HEK293 (cell line): ENCODE measurements at regions not wholly inside any gene's neighbourhood (a gene's known extent, or its start where the extent isn't known, plus 50 kb on each side); places are given as distances from the start of the nearest gene placed in this dataset.

ENCODE experiments used
- CTCF ChIA-PET: fragments of 350-600 bp; formaldehyde crosslinking; extraction: SDS; loops from one replicate; lab custom pipeline; 2021; ENCODE audit warnings: antibody characterized with exemption; lab: Yijun Ruan, JAX
- POLR2A ChIA-PET: fragments of 300-600 bp; formaldehyde crosslinking; extraction: SDS; loops from one replicate; lab custom pipeline; 2020; ENCODE audit warnings: antibody characterized with exemption, inconsistent platforms; lab: Yijun Ruan, JAX
- H3K27ac ChIP-seq: fragments of 200-500 bp; sonication (Bioruptor generic); 2 replicates; pipeline ENCODE4 v1.5.1; 2014; ENCODE audit warnings: low read depth, low read length, control low read depth, inconsistent platforms; ENCODE audit errors: extremely low read depth
- H3K36me3 ChIP-seq, 2 experiments: fragments of 200-500 bp in 1 of 2; sonication (Bioruptor generic) in 1 of 2; 1 replicate in 1 of 2; 2 replicates in 1 of 2; pipeline ENCODE4 v1.5.1; 2014 to 2017; ENCODE audit warnings: inconsistent platforms in 2 of 2, low read length in 2 of 2; ENCODE audit not compliant: control insufficient read depth in 2 of 2, insufficient read depth in 1 of 2
- H3K4me1 ChIP-seq: fragments of 200-500 bp; sonication (Bioruptor generic); 2 replicates; pipeline ENCODE4 v1.5.1; 2014; ENCODE audit warnings: mild to moderate bottlenecking, low read length, inconsistent platforms; ENCODE audit not compliant: control insufficient read depth, insufficient read depth
- H3K4me3 ChIP-seq: 2 replicates; pipeline ENCODE4 v1.5.1; 2011; ENCODE audit warnings: low read depth, mild to moderate bottlenecking, control low read depth, low read length, moderate library complexity
- H3K9me3 ChIP-seq: fragments of 200-500 bp; sonication (Bioruptor generic); 2 replicates; pipeline ENCODE4 v1.5.1; 2014; ENCODE audit warnings: low read depth, low read length, inconsistent platforms; ENCODE audit not compliant: control insufficient read depth, insufficient read depth
- CTCF ChIP-seq: fragments of 450-650 bp; formaldehyde crosslinking; IDR thresholded peaks from 2 replicates; pipeline ENCODE4 v1.5.1; 2016; ENCODE audit warnings: missing biosample characterization, missing genetic modification characterization
- GLIS1 ChIP-seq: fragments of 450-650 bp; formaldehyde crosslinking; IDR thresholded peaks from 2 replicates; pipeline ENCODE4 v1.5.1; 2016; ENCODE audit warnings: missing biosample characterization, missing genetic modification characterization
- IKZF3 ChIP-seq: fragments of 450-650 bp; IDR thresholded peaks from 2 replicates; pipeline ENCODE4 v1.5.0; 2018; ENCODE audit warnings: missing biosample characterization, mild to moderate bottlenecking, missing genetic modification characterization, moderate library complexity
- INSM2 ChIP-seq: fragments of 450-650 bp; formaldehyde crosslinking; IDR thresholded peaks from 2 replicates; pipeline ENCODE4 v1.5.1; 2016; ENCODE audit warnings: missing biosample characterization, missing genetic modification characterization
- MZF1 ChIP-seq: fragments of 450-650 bp; formaldehyde crosslinking; IDR thresholded peaks from 2 replicates; pipeline ENCODE4 v1.5.1; 2017; ENCODE audit warnings: missing biosample characterization, missing genetic modification characterization, borderline replicate concordance
- OSR2 ChIP-seq: fragments of 450-650 bp; formaldehyde crosslinking; IDR thresholded peaks from 2 replicates; pipeline ENCODE4 v1.5.1; 2016; ENCODE audit warnings: missing biosample characterization, missing genetic modification characterization
- OVOL3 ChIP-seq: fragments of 450-650 bp; formaldehyde crosslinking; IDR thresholded peaks from 2 replicates; pipeline ENCODE4 v1.5.1; 2016; ENCODE audit warnings: missing biosample characterization, missing genetic modification characterization
- PRDM4 ChIP-seq: fragments of 450-650 bp; formaldehyde crosslinking; IDR thresholded peaks from 2 replicates; pipeline ENCODE4 v1.5.1; 2017; ENCODE audit warnings: missing biosample characterization, missing genetic modification characterization
- PRDM6 ChIP-seq: fragments of 450-650 bp; formaldehyde crosslinking; IDR thresholded peaks from 2 replicates; pipeline ENCODE4 v1.5.1; 2017; ENCODE audit warnings: missing biosample characterization, missing genetic modification characterization
- SETDB1 ChIP-seq: IDR thresholded peaks from one replicate; pipeline ENCODE4 v1.6.1; 2017; ENCODE audit warnings: mild to moderate bottlenecking, low read length, moderate library complexity, mixed read lengths; ENCODE audit not compliant: insufficient read length
- WT1 ChIP-seq: fragments of 450-650 bp; formaldehyde crosslinking; IDR thresholded peaks from 2 replicates; pipeline ENCODE4 v1.5.1; 2016; ENCODE audit warnings: missing biosample characterization, missing genetic modification characterization
- ZBTB7A ChIP-seq: fragments of 450-650 bp; formaldehyde crosslinking; IDR thresholded peaks from 2 replicates; pipeline ENCODE4 v1.5.1; 2016; ENCODE audit warnings: low read depth, missing biosample characterization, missing genetic modification characterization
- ZEB2 ChIP-seq: fragments of 450-650 bp; formaldehyde crosslinking; IDR thresholded peaks from 2 replicates; pipeline ENCODE4 v1.5.1; 2016; ENCODE audit warnings: missing biosample characterization, missing genetic modification characterization
- ZFP3 ChIP-seq: fragments of 450-650 bp; formaldehyde crosslinking; IDR thresholded peaks from 2 replicates; pipeline ENCODE4 v1.5.1; 2016; ENCODE audit warnings: low read depth, missing biosample characterization, missing genetic modification characterization
- ZNF239 ChIP-seq: fragments of 450-650 bp; formaldehyde crosslinking; IDR thresholded peaks from 2 replicates; pipeline ENCODE4 v1.5.1; 2016; ENCODE audit warnings: missing biosample characterization, missing genetic modification characterization
- ZNF433 ChIP-seq: fragments of 450-650 bp; formaldehyde crosslinking; IDR thresholded peaks from 2 replicates; pipeline ENCODE4 v1.5.1; 2016; ENCODE audit warnings: missing biosample characterization, missing genetic modification characterization, low read depth
- ZNF654 ChIP-seq: fragments of 450-650 bp; formaldehyde crosslinking; IDR thresholded peaks from 2 replicates; pipeline ENCODE4 v1.5.1; 2016; ENCODE audit warnings: low read depth, missing biosample characterization, missing genetic modification characterization
- ZNF776 ChIP-seq: fragments of 450-650 bp; formaldehyde crosslinking; IDR thresholded peaks from 2 replicates; pipeline ENCODE4 v1.5.0; 2017; ENCODE audit warnings: missing biosample characterization, missing genetic modification characterization, borderline replicate concordance
- ZNF843 ChIP-seq: fragments of 450-650 bp; formaldehyde crosslinking; IDR thresholded peaks from 2 replicates; pipeline ENCODE4 v1.5.1; 2016; ENCODE audit warnings: missing biosample characterization, missing genetic modification characterization
- TF ChIP-seq, protein P1 (sequence below): fragments of 450-650 bp; formaldehyde crosslinking; IDR thresholded peaks from 2 replicates; pipeline ENCODE4 v1.5.1; 2016; ENCODE audit warnings: missing biosample characterization, missing genetic modification characterization

DNA sequence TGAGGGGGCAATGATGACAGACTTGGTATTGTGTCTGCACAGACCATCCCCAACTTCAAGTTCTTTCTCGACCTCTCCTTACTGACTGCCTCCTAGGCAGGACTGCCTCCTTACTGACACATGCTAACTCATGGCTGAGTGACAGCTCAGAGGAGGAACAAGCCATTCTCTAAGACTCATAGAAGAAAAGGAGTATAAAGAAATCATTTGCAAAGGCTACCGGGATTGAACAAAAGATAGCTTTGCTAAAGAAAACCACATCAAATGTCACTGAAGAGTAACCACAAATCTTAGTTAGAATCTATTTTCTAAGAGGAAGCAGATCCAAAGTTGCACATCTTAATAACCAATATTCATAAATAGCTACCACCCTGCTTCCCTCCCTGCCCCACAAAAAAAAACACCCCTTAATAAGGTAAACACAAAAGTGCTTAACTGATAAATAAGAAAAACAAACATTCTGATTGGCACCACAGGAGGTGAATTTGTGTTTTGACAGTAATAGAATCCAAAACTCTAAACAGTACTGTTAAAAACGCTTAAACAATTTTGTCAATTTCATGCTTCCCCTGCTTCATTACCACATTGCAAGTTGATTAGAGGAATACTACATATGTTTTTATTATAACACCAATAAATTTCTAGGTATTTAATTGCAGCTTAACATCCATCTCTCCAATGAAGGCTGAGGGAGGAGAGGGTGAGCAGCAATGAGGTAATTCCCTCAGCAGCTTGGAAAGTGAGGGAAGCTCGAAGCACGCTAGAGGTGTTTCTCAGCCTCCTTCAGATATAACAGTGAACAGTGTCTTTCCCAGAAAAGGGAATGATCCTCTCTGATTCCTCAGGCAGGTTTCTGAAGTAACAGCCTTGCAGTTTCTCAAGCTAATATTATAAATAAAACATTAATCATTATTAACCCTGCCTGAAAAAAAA is 160.0 kb downstream of the HNRNPD start (continued):
- TF ChIP-seq INSM2 (tag by site-specific recombination) (0 out of 2 replicates have a peak, but pooled peaks have one; percentile 29), MZF1 (tag by site-specific recombination) (no peak), ZFP3 (tag by site-specific recombination) (no peak), GLIS1 (tag by site-specific recombination) (peak; percentile 76), OVOL3 (tag by site-specific recombination) (0 out of 2 replicates have a peak, but pooled peaks have one; percentile 29), ZNF776 (tag by site-specific recombination) (no peak), PRDM4 (tag by site-specific recombination) (no peak), ZNF239 (no peak), ZNF433 (tag by site-specific recombination) (no peak), OSR2 (tag by site-specific recombination) (peak; percentile 73), IKZF3 (tag by site-specific recombination) (no peak), WT1 (tag by site-specific recombination) (peak; percentile 96), ZNF843 (tag by site-specific recombination) (peak; percentile 51; the same call in 1 of the 2 replicates), ZEB2 (tag by site-specific recombination) (0 out of 2 replicates have a peak, but pooled peaks have one; percentile 31), PRDM6 (tag by site-specific recombination) (peak; percentile 55)
- TF ChIP-seq, protein P1, sequence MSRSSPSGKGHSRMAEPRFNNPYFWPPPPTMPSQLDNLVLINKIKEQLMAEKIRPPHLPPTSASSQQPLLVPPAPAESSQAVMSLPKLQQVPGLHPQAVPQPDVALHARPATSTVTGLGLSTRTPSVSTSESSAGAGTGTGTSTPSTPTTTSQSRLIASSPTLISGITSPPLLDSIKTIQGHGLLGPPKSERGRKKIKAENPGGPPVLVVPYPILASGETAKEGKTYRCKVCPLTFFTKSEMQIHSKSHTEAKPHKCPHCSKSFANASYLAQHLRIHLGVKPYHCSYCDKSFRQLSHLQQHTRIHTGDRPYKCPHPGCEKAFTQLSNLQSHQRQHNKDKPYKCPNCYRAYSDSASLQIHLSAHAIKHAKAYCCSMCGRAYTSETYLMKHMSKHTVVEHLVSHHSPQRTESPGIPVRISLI (tag by site-specific recombination): no peak

DNA sequence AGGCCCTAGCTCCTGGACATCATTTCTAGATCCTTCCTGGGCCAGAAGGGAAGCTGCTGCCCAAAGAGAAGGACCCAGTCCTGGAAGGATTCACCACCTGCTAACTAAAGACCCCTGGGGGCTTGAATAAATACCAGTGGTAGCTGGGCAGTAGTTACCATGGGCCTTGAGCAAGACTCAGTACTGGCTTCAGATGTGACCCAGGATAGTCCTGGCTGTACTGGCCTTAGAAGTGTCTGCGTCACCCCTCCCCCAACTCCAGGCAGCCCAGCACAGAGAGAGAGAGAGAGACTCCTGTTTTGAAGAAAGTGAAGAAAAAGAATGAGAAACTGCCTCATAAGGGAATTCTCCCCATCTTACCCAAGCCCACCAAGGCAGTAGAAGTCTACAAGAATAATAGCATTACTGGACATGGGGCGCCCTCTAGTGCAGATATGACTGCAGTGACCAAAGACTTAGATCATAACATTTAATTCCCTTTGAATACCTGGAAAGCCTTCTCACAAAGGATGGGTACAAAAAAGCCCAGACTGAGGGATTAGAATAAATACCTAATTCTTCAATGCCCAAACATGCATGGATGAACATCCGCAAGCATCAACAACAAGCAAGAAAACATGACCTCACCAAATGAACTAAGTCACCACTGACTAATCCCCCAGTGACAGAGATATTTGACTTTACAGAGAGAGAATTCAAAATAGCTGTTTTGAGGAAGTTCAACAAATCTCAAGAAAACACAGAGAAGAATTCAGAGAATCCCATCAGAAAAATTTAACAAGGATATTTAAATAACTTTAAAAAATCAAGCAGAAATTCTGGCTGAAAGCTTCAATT is 171.8 kb downstream of the HNRNPD start:
- Histone ChIP-seq H3K36me3 (no peaks in the 10 kb centered on the region), H3K27ac (no peak overlapping the region), H3K4me1 (no peaks in the 10 kb centered on the region), H3K4me3 (no peak overlapping the region), H3K9me3 (no peaks in the 10 kb centered on the region)
- TF ChIP-seq SETDB1 (peak; percentile 47), ZBTB7A (no peak), INSM2 (tag by site-specific recombination) (no peak), CTCF (tag by site-specific recombination) (0 out of 2 replicates have a peak, but pooled peaks have one; percentile 18), ZNF654 (peak; percentile 77), IKZF3 (tag by site-specific recombination) (no peak)
- ChIA-PET CTCF (interaction anchor here (0.6 to 2.1 kb wide), 19 partner anchors 9 to 1118 kb away, joined by 3 to 17 read pairs (median 3); no protein-coding TSS in a partner anchor), POLR2A (no interaction called here)
